ENCODE measurements at regions not wholly inside any gene's neighbourhood (a gene's known extent, or its start where the extent isn't known, plus 50 kb on each side); places are given as distances from the start of the nearest gene placed in this dataset.

DNA sequence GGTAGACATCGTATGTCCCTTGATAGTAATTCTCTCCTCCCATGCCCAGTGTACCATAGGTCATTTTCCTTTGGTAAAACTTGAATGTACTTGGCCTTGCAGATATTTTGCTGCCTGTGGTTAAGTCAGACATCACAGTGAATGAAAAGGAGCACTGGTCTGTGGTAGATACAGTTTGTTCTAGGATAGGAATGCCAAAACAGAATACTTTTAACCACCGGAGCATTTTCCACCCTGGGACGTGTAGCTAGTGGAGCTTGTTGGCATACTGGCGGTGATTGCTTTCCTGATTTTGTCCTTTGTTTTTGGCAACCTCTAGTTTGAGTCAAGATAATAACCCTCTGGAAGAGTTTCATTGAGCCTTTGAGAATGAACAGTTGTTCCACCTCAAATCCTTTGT, 92.0 kb upstream of the BMPER start:
- no peak for TF ChIP-seq ZNF696 (CRISPR knock-in tag; conservative IDR thresholded peaks at IDR 0.05)
- no peak for TF ChIP-seq MAZ (CRISPR knock-in tag; conservative IDR thresholded peaks at IDR 0.05 in 1 of 2, IDR thresholded peaks at IDR 0.05 in 1 of 2)
- no peak for TF ChIP-seq KDM1A (IDR thresholded peaks at IDR 0.05)
- no peak for TF ChIP-seq GTF2F1 (IDR thresholded peaks at IDR 0.05; ENCODE audit: low read depth, low read length)
- TF ChIP-seq POLR2A (conservative IDR thresholded peaks at IDR 0.05): no peak
- TF ChIP-seq ZBTB26 (CRISPR knock-in tag; IDR thresholded peaks at IDR 0.05): no peak
- TF ChIP-seq CBX1 (IDR thresholded peaks at IDR 0.05; ENCODE audit: low read depth): no peak
- TF ChIP-seq, protein P1, sequence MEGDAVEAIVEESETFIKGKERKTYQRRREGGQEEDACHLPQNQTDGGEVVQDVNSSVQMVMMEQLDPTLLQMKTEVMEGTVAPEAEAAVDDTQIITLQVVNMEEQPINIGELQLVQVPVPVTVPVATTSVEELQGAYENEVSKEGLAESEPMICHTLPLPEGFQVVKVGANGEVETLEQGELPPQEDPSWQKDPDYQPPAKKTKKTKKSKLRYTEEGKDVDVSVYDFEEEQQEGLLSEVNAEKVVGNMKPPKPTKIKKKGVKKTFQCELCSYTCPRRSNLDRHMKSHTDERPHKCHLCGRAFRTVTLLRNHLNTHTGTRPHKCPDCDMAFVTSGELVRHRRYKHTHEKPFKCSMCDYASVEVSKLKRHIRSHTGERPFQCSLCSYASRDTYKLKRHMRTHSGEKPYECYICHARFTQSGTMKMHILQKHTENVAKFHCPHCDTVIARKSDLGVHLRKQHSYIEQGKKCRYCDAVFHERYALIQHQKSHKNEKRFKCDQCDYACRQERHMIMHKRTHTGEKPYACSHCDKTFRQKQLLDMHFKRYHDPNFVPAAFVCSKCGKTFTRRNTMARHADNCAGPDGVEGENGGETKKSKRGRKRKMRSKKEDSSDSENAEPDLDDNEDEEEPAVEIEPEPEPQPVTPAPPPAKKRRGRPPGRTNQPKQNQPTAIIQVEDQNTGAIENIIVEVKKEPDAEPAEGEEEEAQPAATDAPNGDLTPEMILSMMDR (IDR thresholded peaks at IDR 0.05 in 2 of 3, conservative IDR thresholded peaks at IDR 0.05 in 1 of 3; ENCODE audit: insufficient read depth in 2 of 3, low read depth in 1 of 3, low read length in 3 of 3): no peak
- TF ChIP-seq CBX2 (IDR thresholded peaks at IDR 0.05; ENCODE audit: insufficient read depth, low read length, poor library complexity, severe bottlenecking): no peak
- no peak for TF ChIP-seq PHB (CRISPR knock-in tag; IDR thresholded peaks at IDR 0.05)
- TF ChIP-seq JUND (IDR thresholded peaks at IDR 0.05; ENCODE audit: borderline replicate concordance, low read depth, low read length): no peak
- TF ChIP-seq JUND (tag; IDR thresholded peaks at IDR 0.05; ENCODE audit: borderline replicate concordance, low read depth, low read length): no peak
- TF ChIP-seq ZFP36 (IDR thresholded peaks at IDR 0.05; ENCODE audit: low read depth, low read length, partially characterized antibody): no peak
- TF ChIP-seq NR4A1 (CRISPR knock-in tag; IDR thresholded peaks at IDR 0.05): no peak
- TF ChIP-seq NR4A1 (tag; IDR thresholded peaks at IDR 0.05): no peak
- TF ChIP-seq GMEB1 (CRISPR knock-in tag; IDR thresholded peaks at IDR 0.05): no peak
